Trophoblast cell (in vitro differentiated cells and primary cell): ENCODE measurements at regions not wholly inside any gene's neighbourhood (a gene's known extent, or its start where the extent isn't known, plus 50 kb on each side); places are given as distances from the start of the nearest gene placed in this dataset.
A peak's percentile ranks its signal among the peaks of the same experiment; 100 is the strongest.
"Not testable (repeated sequence)": the region's sequence is repeated elsewhere in the genome, so short reads cannot be mapped to it uniquely, and the experiment has no call there.

Source experiments
- DNase-seq, 2 donors: peaks; one replicate each; pipeline ENCODE4 v3.0.0-alpha.2; 2016
- H2AFZ ChIP-seq: 2 replicates; pipeline ENCODE4 v1.6.1; 2013; ENCODE audit warnings: low read length, moderate library complexity, mild to moderate bottlenecking; ENCODE audit not compliant: insufficient read depth, poor library complexity
- H2AK5ac ChIP-seq: 2 replicates; pipeline ENCODE4 v1.6.1; 2013; ENCODE audit warnings: mild to moderate bottlenecking, low read length
- H2BK120ac ChIP-seq: 2 replicates; pipeline ENCODE4 v1.6.1; 2013; ENCODE audit warnings: low read length, mild to moderate bottlenecking, moderate library complexity; ENCODE audit not compliant: insufficient read depth, poor library complexity
- H2BK12ac ChIP-seq: 2 replicates; pipeline ENCODE4 v1.6.1; 2013; ENCODE audit warnings: mild to moderate bottlenecking, low read length, moderate library complexity
- H2BK5ac ChIP-seq: 2 replicates; pipeline ENCODE4 v1.6.1; 2013; ENCODE audit warnings: low read length, low read depth, moderate library complexity, mild to moderate bottlenecking; ENCODE audit not compliant: poor library complexity
- H3K14ac ChIP-seq: 2 replicates; pipeline ENCODE4 v1.6.1; 2013; ENCODE audit warnings: mild to moderate bottlenecking, low read length
- H3K18ac ChIP-seq: 2 replicates; pipeline ENCODE4 v1.6.1; 2013; ENCODE audit warnings: mild to moderate bottlenecking, low read length
- H3K23ac ChIP-seq: 2 replicates; pipeline ENCODE4 v1.6.1; 2013; ENCODE audit warnings: low read length
- H3K27ac ChIP-seq: 2 replicates; pipeline ENCODE4 v1.5.1; 2013; ENCODE audit warnings: low read depth, mild to moderate bottlenecking, inconsistent platforms, low read length, moderate library complexity
- H3K27me3 ChIP-seq: 2 replicates; pipeline ENCODE4 v1.6.1; 2013; ENCODE audit warnings: inconsistent platforms, mild to moderate bottlenecking, low read length, moderate library complexity; ENCODE audit not compliant: insufficient read depth
- H3K36me3 ChIP-seq, 2 experiments: 1 replicate in 1 of 2; 2 replicates in 1 of 2; pipeline ENCODE4 v1.6.1; 2013; ENCODE audit warnings: low read length in 2 of 2, mild to moderate bottlenecking in 2 of 2, moderate library complexity in 1 of 2; ENCODE audit not compliant: insufficient read depth in 2 of 2, control insufficient read depth in 1 of 2
- H3K4ac ChIP-seq: 2 replicates; pipeline ENCODE4 v1.6.1; 2013; ENCODE audit warnings: low read depth, mild to moderate bottlenecking, low read length, moderate library complexity
- H3K4me1 ChIP-seq, 2 experiments: 1 replicate in 1 of 2; 2 replicates in 1 of 2; pipeline ENCODE4 v1.6.1; 2013; ENCODE audit warnings: low read length in 2 of 2, mild to moderate bottlenecking in 2 of 2, moderate library complexity in 1 of 2; ENCODE audit not compliant: insufficient read depth in 2 of 2, control insufficient read depth in 1 of 2
- H3K4me2 ChIP-seq: 2 replicates; pipeline ENCODE4 v1.6.1; 2013; ENCODE audit warnings: inconsistent platforms, mild to moderate bottlenecking, low read length, moderate library complexity
- H3K4me3 ChIP-seq: 2 replicates; pipeline ENCODE4 v1.5.1; 2013; ENCODE audit warnings: mild to moderate bottlenecking, low read depth, low read length, inconsistent platforms
- H3K79me1 ChIP-seq: one replicate; pipeline ENCODE4 v1.6.1; 2013; ENCODE audit warnings: low read length
- H3K79me2 ChIP-seq: 2 replicates; pipeline ENCODE4 v1.6.1; 2013; ENCODE audit warnings: low read length, mild to moderate bottlenecking; ENCODE audit not compliant: control insufficient read depth, insufficient read depth, poor library complexity
- H3K9ac ChIP-seq: 2 replicates; pipeline ENCODE4 v1.6.1; 2013; ENCODE audit warnings: mild to moderate bottlenecking, low read length
- H3K9me3 ChIP-seq: 2 replicates; pipeline ENCODE4 v1.6.1; 2013; ENCODE audit warnings: low read depth, mild to moderate bottlenecking, control low read depth, inconsistent platforms, low read length; ENCODE audit not compliant: insufficient read depth
- H4K12ac ChIP-seq: 2 replicates; pipeline ENCODE4 v1.6.1; 2013; ENCODE audit warnings: low read depth, mild to moderate bottlenecking, low read length, moderate library complexity
- H4K8ac ChIP-seq: 2 replicates; pipeline ENCODE4 v1.6.1; 2013; ENCODE audit warnings: low read depth, mild to moderate bottlenecking, low read length, moderate library complexity
- H4K91ac ChIP-seq: one replicate; pipeline ENCODE4 v1.6.1; 2013; ENCODE audit warnings: low read depth, mild to moderate bottlenecking, low read length, moderate library complexity
- WGBS: extraction: QIAGEN DNeasy Blood & Tissue Kit; methylation state at CpG from one replicate; pipeline ENCODE4 v1.1.7; 2013; ENCODE audit warnings: missing lambda C conversion rate; ENCODE audit not compliant: insufficient read length, insufficient coverage; ENCODE audit errors: extremely low coverage; 5-methylcytosine and 5-hydroxymethylcytosine counted together

DNA sequence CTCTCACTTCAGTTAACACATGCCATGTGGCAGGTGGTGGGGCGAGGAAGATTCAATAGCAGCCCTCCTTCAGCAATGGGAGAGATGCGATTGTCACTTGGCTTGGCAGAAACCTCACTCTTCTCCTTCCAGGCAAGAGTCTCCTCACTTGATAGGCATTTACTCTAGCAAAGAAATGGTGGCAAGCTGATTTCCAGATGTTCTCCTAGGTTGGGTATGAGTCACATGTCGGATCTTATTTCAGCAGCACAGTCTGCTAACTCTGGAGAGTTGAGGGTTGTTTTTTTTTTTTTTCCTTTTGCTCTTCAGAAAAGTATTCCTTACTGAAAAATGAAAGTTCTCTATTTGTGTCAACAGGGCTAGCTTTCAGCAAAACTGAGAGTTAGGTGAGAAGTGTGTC, 119.5 kb upstream of the CHRDL1 start:
- H3K14ac ChIP-seq: no peak overlapping the region
- H2AK5ac ChIP-seq: no peak overlapping the region
- H3K9ac ChIP-seq: no peak overlapping the region
- no peaks in the 10 kb centered on the region for H3K27me3 ChIP-seq
- no peak overlapping the region for H2BK120ac ChIP-seq
- no peak overlapping the region for H4K12ac ChIP-seq
- no peaks in the 10 kb centered on the region for H3K36me3 ChIP-seq
- H2AFZ ChIP-seq: no peak overlapping the region
- H3K4me1 ChIP-seq: no peaks in the 10 kb centered on the region
- no peak overlapping the region for H3K18ac ChIP-seq
- no peak overlapping the region for H3K4ac ChIP-seq
- H2BK12ac ChIP-seq: no peak overlapping the region
- peak in 1 of 2 donors; percentile 48 for DNase-seq
- no peak overlapping the region for H4K8ac ChIP-seq
- no CpG with 5 or more reads among the region's 3 CpGs for WGBS
- H3K23ac ChIP-seq: no peak overlapping the region
- H4K91ac ChIP-seq: no peak overlapping the region
- H3K79me1 ChIP-seq: no peaks in the 10 kb centered on the region
- H3K79me2 ChIP-seq: no peaks in the 10 kb centered on the region
- no peak overlapping the region for H3K4me3 ChIP-seq
- no peaks in the 10 kb centered on the region for H3K9me3 ChIP-seq
- no peak overlapping the region for H3K4me2 ChIP-seq
- H2BK5ac ChIP-seq: no peak overlapping the region
- H3K27ac ChIP-seq: no peak overlapping the region

DNA sequence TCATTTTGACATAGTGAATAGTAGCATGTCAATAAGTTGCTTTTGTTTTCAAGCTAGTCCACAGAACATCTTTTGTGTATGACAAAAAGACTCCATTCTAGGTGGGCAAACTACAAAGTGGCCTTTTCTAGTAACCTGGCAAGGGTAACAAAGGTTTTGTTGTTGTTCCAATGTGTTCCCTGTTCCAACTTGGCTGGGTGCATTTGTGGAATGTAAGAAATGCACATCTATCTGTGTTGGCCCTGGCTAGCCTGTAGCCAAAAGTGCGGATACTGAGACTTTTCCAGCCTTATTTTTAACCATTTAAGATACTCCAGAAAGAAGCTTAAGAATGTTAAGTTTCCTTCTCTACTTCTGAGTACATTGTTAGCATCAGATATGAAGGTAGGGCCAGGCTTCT, 118.7 kb upstream of the CHRDL1 start:
- WGBS: no CpG with 5 or more reads among the region's 1 CpG
- H2BK5ac ChIP-seq: no peak overlapping the region
- no peaks in the 10 kb centered on the region for H3K9me3 ChIP-seq
- no peak overlapping the region for H2AFZ ChIP-seq
- no peak overlapping the region for H3K23ac ChIP-seq
- H2BK12ac ChIP-seq: no peak overlapping the region
- H3K18ac ChIP-seq: no peak overlapping the region
- no peaks in the 10 kb centered on the region for H3K27me3 ChIP-seq
- H3K27ac ChIP-seq: no peak overlapping the region
- no peak overlapping the region for H3K4ac ChIP-seq
- peak in 1 of 2 donors; percentile 1 for DNase-seq
- H3K36me3 ChIP-seq: no peaks in the 10 kb centered on the region
- no peak overlapping the region for H4K8ac ChIP-seq
- no peak overlapping the region for H3K14ac ChIP-seq
- H3K9ac ChIP-seq: no peak overlapping the region
- no peak overlapping the region for H2BK120ac ChIP-seq
- no peaks in the 10 kb centered on the region for H3K79me2 ChIP-seq
- H3K4me1 ChIP-seq: no peaks in the 10 kb centered on the region
- no peak overlapping the region for H3K4me2 ChIP-seq
- H4K91ac ChIP-seq: no peak overlapping the region
- no peaks in the 10 kb centered on the region for H3K79me1 ChIP-seq
- H3K4me3 ChIP-seq: no peak overlapping the region
- H4K12ac ChIP-seq: no peak overlapping the region
- no peak overlapping the region for H2AK5ac ChIP-seq

DNA sequence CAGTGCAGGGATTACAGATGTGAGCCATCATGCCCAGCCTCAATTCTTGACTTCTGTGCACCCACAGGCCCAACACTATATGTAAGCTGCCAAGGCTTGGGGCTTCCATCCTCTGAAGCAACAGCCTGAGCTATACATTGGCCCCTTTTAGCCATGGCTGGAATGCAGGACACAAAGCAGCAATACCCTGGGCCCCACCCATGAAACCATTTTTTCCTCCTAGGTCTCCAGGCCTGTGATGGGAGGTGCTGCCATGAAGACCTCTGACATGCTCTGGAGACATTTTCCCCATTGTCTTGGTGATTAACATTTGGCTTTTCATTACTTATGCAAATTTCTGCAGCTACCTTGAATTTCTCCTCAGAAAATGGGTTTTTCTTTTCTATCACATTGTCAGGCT, 109.1 kb upstream of the CHRDL1 start:
- not testable (repeated sequence) for H3K4me3 ChIP-seq, H3K4ac ChIP-seq, H2BK12ac ChIP-seq, H3K36me3 ChIP-seq, H4K91ac ChIP-seq, H2AK5ac ChIP-seq, H3K18ac ChIP-seq, H3K27ac ChIP-seq, H3K27me3 ChIP-seq, H3K9me3 ChIP-seq, H2AFZ ChIP-seq, H3K14ac ChIP-seq, H4K8ac ChIP-seq, H2BK5ac ChIP-seq, H3K4me1 ChIP-seq, H3K79me1 ChIP-seq, H3K23ac ChIP-seq, H2BK120ac ChIP-seq, H3K4me2 ChIP-seq, H4K12ac ChIP-seq, DNase-seq, H3K79me2 ChIP-seq, H3K9ac ChIP-seq

DNA sequence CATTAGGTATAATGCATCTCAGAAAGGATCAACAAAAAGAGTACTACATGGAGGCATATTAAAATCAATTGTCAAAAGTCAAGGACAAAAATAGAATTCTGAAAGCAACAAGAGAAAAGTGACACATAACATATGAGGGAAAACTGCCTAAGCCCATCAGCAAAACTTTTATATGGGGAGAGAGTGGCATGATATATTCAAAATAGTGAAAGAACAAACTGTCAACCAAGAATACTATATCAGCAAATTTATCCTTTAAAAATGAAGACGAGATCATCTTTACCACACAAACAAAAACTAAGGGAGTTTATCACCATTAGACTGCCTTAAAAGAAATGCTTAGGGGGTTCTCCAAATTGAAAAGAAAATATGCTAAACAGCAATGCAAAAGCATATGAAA, 86.4 kb upstream of the CHRDL1 start:
- H3K23ac ChIP-seq: no peak overlapping the region
- H3K9me3 ChIP-seq: peaks cover 2% of the 10 kb centered on the region
- WGBS: no CpG with 5 or more reads among the region's 1 CpG
- no peak overlapping the region for H3K4ac ChIP-seq
- H3K4me1 ChIP-seq: no peaks in the 10 kb centered on the region
- H2AFZ ChIP-seq: no peak overlapping the region
- H2BK12ac ChIP-seq: no peak overlapping the region
- no peaks in the 10 kb centered on the region for H3K79me2 ChIP-seq
- no peak overlapping the region for H2AK5ac ChIP-seq
- H3K9ac ChIP-seq: no peak overlapping the region
- H3K27ac ChIP-seq: no peak overlapping the region
- DNase-seq: no peak
- no peak overlapping the region for H4K8ac ChIP-seq
- H4K12ac ChIP-seq: no peak overlapping the region
- no peaks in the 10 kb centered on the region for H3K79me1 ChIP-seq
- no peak overlapping the region for H3K14ac ChIP-seq
- H3K27me3 ChIP-seq: no peaks in the 10 kb centered on the region
- no peak overlapping the region for H4K91ac ChIP-seq
- no peak overlapping the region for H2BK5ac ChIP-seq
- no peaks in the 10 kb centered on the region for H3K36me3 ChIP-seq
- no peak overlapping the region for H3K4me2 ChIP-seq
- H3K4me3 ChIP-seq: no peak overlapping the region
- no peak overlapping the region for H3K18ac ChIP-seq
- H2BK120ac ChIP-seq: no peak overlapping the region

DNA sequence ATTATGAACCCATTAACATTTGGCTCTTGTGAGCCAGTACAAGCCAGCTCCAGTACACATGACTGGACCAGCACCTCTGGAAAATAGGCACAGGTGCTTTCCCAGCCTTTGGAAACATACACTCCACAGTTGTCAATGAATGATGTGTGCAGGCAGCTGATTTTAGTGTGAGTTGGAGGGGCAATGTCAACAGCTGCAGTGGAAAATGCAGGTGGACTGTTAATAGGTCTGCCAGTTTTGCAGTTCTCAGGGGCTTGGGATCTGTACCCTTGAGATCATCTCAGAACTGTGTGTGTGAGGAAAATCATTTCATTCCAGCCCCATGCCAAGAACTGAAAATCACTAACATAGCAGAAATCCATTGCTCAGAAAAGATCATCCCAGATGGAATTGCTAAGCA, 81.7 kb upstream of the CHRDL1 start:
- no peak overlapping the region for H3K14ac ChIP-seq
- H3K4ac ChIP-seq: no peak overlapping the region
- no peaks in the 10 kb centered on the region for H3K79me2 ChIP-seq
- no peak overlapping the region for H2AFZ ChIP-seq
- H3K4me2 ChIP-seq: no peak overlapping the region
- H2AK5ac ChIP-seq: no peak overlapping the region
- DNase-seq: no peak
- H2BK12ac ChIP-seq: no peak overlapping the region
- no peak overlapping the region for H2BK120ac ChIP-seq
- no peak overlapping the region for H3K4me3 ChIP-seq
- no peak overlapping the region for H3K23ac ChIP-seq
- H3K18ac ChIP-seq: no peak overlapping the region
- peaks cover 2% of the 10 kb centered on the region for H3K9me3 ChIP-seq
- H2BK5ac ChIP-seq: no peak overlapping the region
- no peaks in the 10 kb centered on the region for H3K4me1 ChIP-seq
- H3K9ac ChIP-seq: no peak overlapping the region
- H3K79me1 ChIP-seq: no peaks in the 10 kb centered on the region
- H3K27ac ChIP-seq: no peak overlapping the region
- H3K27me3 ChIP-seq: no peaks in the 10 kb centered on the region
- H4K8ac ChIP-seq: no peak overlapping the region
- no peak overlapping the region for H4K12ac ChIP-seq
- no peak overlapping the region for H4K91ac ChIP-seq
- no peaks in the 10 kb centered on the region for H3K36me3 ChIP-seq
